Glutamatergic neuron (in vitro differentiated cells): ENCODE measurements at regions not wholly inside any gene's neighbourhood (a gene's known extent, or its start where the extent isn't known, plus 50 kb on each side); places are given as distances from the start of the nearest gene placed in this dataset.

ENCODE experiments used
- DNase-seq: peaks from one replicate; pipeline ENCODE4 v3.0.0; 2022
- H3K27ac Mint-ChIP-seq: one replicate; pipeline ENCODE4 v1.8.0; 2020; ENCODE audit warnings: mild to moderate bottlenecking, mixed read lengths, inconsistent platforms; ENCODE audit not compliant: unreplicated experiment
- H3K27me3 Mint-ChIP-seq: one replicate; pipeline ENCODE4 v1.8.0; 2020; ENCODE audit warnings: mild to moderate bottlenecking, moderate library complexity, mixed read lengths, inconsistent platforms; ENCODE audit not compliant: unreplicated experiment
- H3K36me3 Mint-ChIP-seq: one replicate; pipeline ENCODE4 v1.8.0; 2020; ENCODE audit warnings: mild to moderate bottlenecking, mixed read lengths, inconsistent platforms; ENCODE audit not compliant: unreplicated experiment
- H3K4me1 Mint-ChIP-seq: one replicate; pipeline ENCODE4 v1.8.0; 2020; ENCODE audit warnings: mild to moderate bottlenecking, low read depth, mixed read lengths, inconsistent platforms; ENCODE audit not compliant: unreplicated experiment
- H3K4me3 Mint-ChIP-seq: one replicate; pipeline ENCODE4 v1.8.0; 2020; ENCODE audit warnings: mild to moderate bottlenecking, mixed read lengths, inconsistent platforms; ENCODE audit not compliant: unreplicated experiment
- H3K9me3 Mint-ChIP-seq: one replicate; pipeline ENCODE4 v1.8.0; 2020; ENCODE audit warnings: mild to moderate bottlenecking, moderate library complexity, mixed read lengths, inconsistent platforms; ENCODE audit not compliant: unreplicated experiment
- CTCF ChIP-seq: fragments of 200-600 bp; sonication (generic); IDR thresholded peaks from one replicate; pipeline ENCODE4 v1.5.0; 2021; ENCODE audit not compliant: partially characterized antibody, unreplicated experiment

- no peak overlapping the region for H3K27ac Mint-ChIP-seq
- no peak overlapping the region for H3K4me3 Mint-ChIP-seq
- no peak for DNase-seq
- peaks cover 5% of the 10 kb centered on the region for H3K27me3 Mint-ChIP-seq
- H3K4me1 Mint-ChIP-seq: no peaks in the 10 kb centered on the region
- no peaks in the 10 kb centered on the region for H3K9me3 Mint-ChIP-seq
- no peaks in the 10 kb centered on the region for H3K36me3 Mint-ChIP-seq
- no peak for TF ChIP-seq CTCF
These were observed 306.9 kb downstream of the JRKL start for GRCh38 chr11:96696731-96697130.

DNA sequence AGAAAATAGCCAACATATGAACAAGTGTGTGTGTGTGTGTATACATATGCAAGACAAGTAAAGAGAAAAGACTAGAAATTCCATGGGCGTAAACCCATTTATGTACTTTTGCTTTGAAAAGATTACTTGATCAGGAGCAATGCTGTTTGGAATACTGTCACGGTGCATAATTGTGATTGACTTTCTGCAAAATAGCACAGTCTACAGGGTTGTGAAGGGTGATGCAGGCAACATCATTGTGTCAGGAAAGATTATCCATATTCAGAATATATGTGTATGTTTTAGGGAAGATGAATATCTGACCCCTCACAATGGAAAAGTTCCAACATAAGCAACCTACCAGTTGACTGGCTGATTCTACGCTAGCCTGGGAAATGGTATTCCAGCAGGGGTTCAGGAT lies 307.7 kb downstream of the JRKL start:
- Mint-ChIP-seq H3K27me3 (peaks cover 5% of the 10 kb centered on the region), H3K4me1 (no peaks in the 10 kb centered on the region), H3K36me3 (no peaks in the 10 kb centered on the region), H3K9me3 (no peaks in the 10 kb centered on the region), H3K27ac (no peak overlapping the region), H3K4me3 (no peak overlapping the region)
- no peak for DNase-seq
- TF ChIP-seq CTCF: no peak

DNA sequence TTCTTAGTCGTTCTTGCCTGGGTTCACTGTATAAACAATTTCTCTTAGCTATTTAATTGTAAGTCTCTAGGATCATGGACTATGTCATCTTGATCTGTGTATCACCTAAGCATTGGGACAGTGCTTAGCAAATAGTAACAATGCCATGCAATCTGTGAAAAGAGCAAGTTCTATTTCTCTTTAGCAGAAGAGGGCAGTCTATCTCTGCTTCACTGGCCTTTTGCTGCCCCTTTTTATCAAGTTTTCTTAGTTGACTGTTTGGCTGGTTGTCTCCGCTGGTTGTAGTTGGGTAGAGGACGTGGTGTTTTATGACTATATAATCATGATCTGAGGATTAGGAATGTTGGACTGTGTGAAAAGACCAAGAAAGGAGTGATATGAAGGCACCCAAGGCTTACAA lies 315.0 kb downstream of the JRKL start:
- Mint-ChIP-seq H3K27ac (no peak overlapping the region), H3K4me3 (no peak overlapping the region), H3K4me1 (no peaks in the 10 kb centered on the region), H3K9me3 (no peaks in the 10 kb centered on the region), H3K27me3 (no peaks in the 10 kb centered on the region), H3K36me3 (no peaks in the 10 kb centered on the region)
- TF ChIP-seq CTCF: no peak
- no peak for DNase-seq

DNA sequence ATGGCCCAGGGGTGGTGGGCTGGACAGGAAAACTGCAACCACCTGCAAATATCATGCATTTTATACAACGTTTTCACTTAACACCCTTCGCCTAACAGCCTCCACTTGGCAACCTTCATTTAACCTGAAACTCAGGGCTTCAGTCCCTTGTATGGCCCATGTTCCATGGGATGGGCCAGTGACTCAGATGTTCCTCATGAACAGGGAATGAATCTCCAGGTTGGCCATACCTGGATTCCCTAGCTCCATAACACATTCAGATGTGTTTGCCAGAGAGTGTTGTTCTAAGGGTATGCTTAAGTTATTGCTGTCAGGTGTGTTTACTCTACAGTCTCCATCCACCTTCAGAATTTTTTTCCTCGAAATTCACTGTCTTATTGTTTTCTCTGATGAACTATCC lies 316.9 kb downstream of the JRKL start:
- Mint-ChIP-seq H3K9me3 (no peaks in the 10 kb centered on the region), H3K27me3 (no peaks in the 10 kb centered on the region), H3K4me1 (no peaks in the 10 kb centered on the region), H3K27ac (no peak overlapping the region), H3K36me3 (no peaks in the 10 kb centered on the region), H3K4me3 (no peak overlapping the region)
- DNase-seq: no peak
- no peak for TF ChIP-seq CTCF

DNA sequence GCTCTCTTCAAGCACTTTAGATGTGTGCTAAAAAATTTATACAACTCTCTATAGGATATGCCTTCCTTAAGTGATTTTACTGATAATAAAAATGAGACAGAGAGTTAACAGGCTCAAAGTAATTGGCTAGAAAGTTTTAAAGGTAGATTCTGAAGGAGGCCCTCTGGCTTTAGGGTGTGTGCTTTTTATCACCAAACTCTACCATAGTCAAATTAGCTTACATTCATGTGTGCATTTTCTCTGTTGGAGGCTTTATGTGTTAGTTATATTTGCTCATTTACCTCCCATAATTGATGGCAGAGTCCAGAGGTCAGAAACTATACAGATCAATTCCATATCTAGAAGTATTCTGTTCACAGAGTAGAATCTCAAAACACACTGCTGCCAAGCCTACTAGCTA lies 317.5 kb downstream of the JRKL start:
- Mint-ChIP-seq H3K36me3 (no peaks in the 10 kb centered on the region), H3K4me1 (no peaks in the 10 kb centered on the region), H3K9me3 (no peaks in the 10 kb centered on the region), H3K27me3 (no peaks in the 10 kb centered on the region), H3K4me3 (no peak overlapping the region), H3K27ac (no peak overlapping the region)
- DNase-seq: no peak
- no peak for TF ChIP-seq CTCF
